SK-N-SH (cell line): ENCODE measurements at regions not wholly inside any gene's neighbourhood (a gene's known extent, or its start where the extent isn't known, plus 50 kb on each side); places are given as distances from the start of the nearest gene placed in this dataset.

Source experiments
- CTCF ChIA-PET: fragments of 300-600, 350-600 bp; formaldehyde crosslinking; extraction: SDS; loops from one replicate; lab custom pipeline; 2021; lab: Yijun Ruan, JAX
- POLR2A ChIA-PET: fragments of 350-600 bp; sonication (Branson Sonifier 250); formaldehyde crosslinking; extraction: SDS; loops from one replicate; lab custom pipeline; 2020; ENCODE audit warnings: antibody characterized with exemption, inconsistent platforms; lab: Yijun Ruan, JAX
- DNase-seq: peaks from one replicate; pipeline ENCODE4 v3.0.0; 2012
- H2AFZ ChIP-seq: fragments of 200-600 bp; sonication (generic); 2 replicates; pipeline ENCODE4 v1.8.1; 2016; ENCODE audit warnings: antibody characterized with exemption, mild to moderate bottlenecking, low read depth
- H3F3A ChIP-seq: fragments of 200-600 bp; sonication (generic); replicated peaks from 2 replicates; pipeline ENCODE3; 2016; ENCODE audit warnings: antibody characterized with exemption, mild to moderate bottlenecking; ENCODE audit not compliant: insufficient read depth
- H3K27ac ChIP-seq, 2 experiments: fragments of 200-500 bp in 1 of 2; fragments of 200-600 bp in 1 of 2; sonication (Bioruptor generic) in 1 of 2; sonication (generic), shearing (Covaris generic) in 1 of 2; 2 replicates each; pipeline versions ENCODE4 v1.5.1 to v1.6.1; 2014 to 2016; ENCODE audit warnings: low read depth in 2 of 2, inconsistent platforms in 1 of 2, low read length in 1 of 2, mild to moderate bottlenecking in 1 of 2, mixed read lengths in 1 of 2
- H3K27me3 ChIP-seq: fragments of 200-600 bp; sonication (generic), shearing (Covaris generic); 2 replicates; pipeline ENCODE4 v1.6.1; 2016; ENCODE audit warnings: mixed run types; ENCODE audit not compliant: insufficient read depth
- H3K36me3 ChIP-seq, 2 experiments: fragments of 200-500 bp in 1 of 2; fragments of 200-600 bp in 1 of 2; sonication (Bioruptor generic) in 1 of 2; sonication (generic) in 1 of 2; replicated peaks in 1 of 2; 2 replicates each; pipeline versions ENCODE3 to v1.5.1; 2014 to 2016; ENCODE audit warnings: low read length in 1 of 2, mild to moderate bottlenecking in 1 of 2; ENCODE audit not compliant: insufficient read depth in 2 of 2, control insufficient read depth in 1 of 2
- H3K4me1 ChIP-seq, 2 experiments: fragments of 200-500 bp in 1 of 2; fragments of 200-600 bp in 1 of 2; sonication (Bioruptor generic) in 1 of 2; sonication (generic), shearing (Covaris generic) in 1 of 2; 2 replicates each; pipeline versions ENCODE4 v1.5.1 to v1.6.1; 2014 to 2016; ENCODE audit warnings: low read depth in 1 of 2, low read length in 1 of 2, mixed run types in 1 of 2; ENCODE audit not compliant: insufficient read depth in 2 of 2, control insufficient read depth in 1 of 2
- H3K4me2 ChIP-seq: fragments of 200-600 bp; sonication (generic), shearing (Covaris generic); 2 replicates; pipeline ENCODE4 v1.6.1; 2017; ENCODE audit warnings: mixed run types
- H3K4me3 ChIP-seq, 2 experiments: fragments of 200-500 bp in 1 of 2; fragments of 200-600 bp in 1 of 2; sonication (Bioruptor generic) in 1 of 2; sonication (generic), shearing (Covaris generic) in 1 of 2; 2 replicates each; pipeline versions ENCODE4 v1.5.1 to v1.8.1; 2014 to 2016; ENCODE audit warnings: low read depth in 2 of 2, inconsistent platforms in 1 of 2, low read length in 1 of 2, mild to moderate bottlenecking in 1 of 2, mixed read lengths in 1 of 2, moderate library complexity in 1 of 2
- H3K79me2 ChIP-seq: fragments of 200-600 bp; sonication (generic); 2 replicates; pipeline ENCODE4 v1.8.1; 2017; ENCODE audit warnings: mild to moderate bottlenecking; ENCODE audit not compliant: insufficient read depth
- H3K9ac ChIP-seq: fragments of 200-600 bp; sonication (generic); 2 replicates; pipeline ENCODE4 v1.6.1; 2017; ENCODE audit warnings: mixed run types
- H3K9me2 ChIP-seq: fragments of 200-600 bp; sonication (generic); 2 replicates; pipeline ENCODE4 v1.6.1; 2017; ENCODE audit warnings: mixed run types
- H3K9me3 ChIP-seq: fragments of 200-600 bp; sonication (generic); 2 replicates; pipeline ENCODE4 v1.6.1; 2017; ENCODE audit warnings: mixed run types, mild to moderate bottlenecking, moderate library complexity
- H4K20me1 ChIP-seq: fragments of 200-600 bp; sonication (generic); 2 replicates; pipeline ENCODE4 v1.6.1; 2017; ENCODE audit warnings: mild to moderate bottlenecking, mixed run types; ENCODE audit not compliant: insufficient read depth
- FOSL2 ChIP-seq: IDR thresholded peaks from 2 replicates; pipeline ENCODE4 v1.4.0; 2012; ENCODE audit warnings: low read depth, mild to moderate bottlenecking, moderate library complexity, borderline replicate concordance
- FOXM1 ChIP-seq: IDR thresholded peaks from 2 replicates; pipeline ENCODE4 v1.4.0; 2012; ENCODE audit warnings: low read depth, mild to moderate bottlenecking
- IRF3 ChIP-seq: fragments of 150-350 bp; IDR thresholded peaks from 2 replicates; pipeline ENCODE4 v1.6.1; 2016; ENCODE audit warnings: mild to moderate bottlenecking, low read depth, low read length
- JUND ChIP-seq: IDR thresholded peaks from 2 replicates; pipeline ENCODE4 v1.4.0; 2012
- MXI1 ChIP-seq: IDR thresholded peaks from 2 replicates; pipeline ENCODE4 v1.6.1; 2012; ENCODE audit warnings: mild to moderate bottlenecking, low read depth, low read length, improper control_type of control experiment
- POLR2AphosphoS5 ChIP-seq: IDR thresholded peaks from 2 replicates; pipeline ENCODE4 v1.6.1; 2012; ENCODE audit warnings: low read depth, low read length
- RAD21 ChIP-seq: IDR thresholded peaks from 2 replicates; pipeline ENCODE4 v1.6.1; 2012; ENCODE audit warnings: mild to moderate bottlenecking, low read length
- RXRA ChIP-seq: IDR thresholded peaks from 2 replicates; pipeline ENCODE4 v1.4.0; 2012; ENCODE audit warnings: low read depth, mild to moderate bottlenecking, borderline replicate concordance
- SIN3A ChIP-seq: IDR thresholded peaks from 2 replicates; pipeline ENCODE4 v1.6.1; 2012; ENCODE audit warnings: low read depth, mild to moderate bottlenecking, low read length, moderate library complexity, borderline replicate concordance
- TAF1 ChIP-seq: IDR thresholded peaks from 2 replicates; pipeline ENCODE4 v1.6.1; 2012; ENCODE audit warnings: low read depth, mild to moderate bottlenecking, low read length, moderate library complexity, borderline replicate concordance
- YY1 ChIP-seq: IDR thresholded peaks from 2 replicates; pipeline ENCODE4 v1.4.0; 2012; ENCODE audit warnings: low read depth, mild to moderate bottlenecking
- WGBS: methylation state at CpG from one replicate; pipeline ENCODE4 v1.1.6; 2017; ENCODE audit warnings: low lambda C conversion rate; 5-methylcytosine and 5-hydroxymethylcytosine counted together
- TF ChIP-seq, protein P1 (sequence below): fragments of 200-600 bp; sonication (generic); IDR thresholded peaks from 2 replicates; pipeline ENCODE4 v1.6.1; 2017; ENCODE audit warnings: antibody characterized with exemption, mild to moderate bottlenecking, moderate library complexity
- TF ChIP-seq, protein P2 (sequence below): IDR thresholded peaks from 2 replicates; pipeline ENCODE4 v1.4.0; 2012; ENCODE audit warnings: low read depth, borderline replicate concordance
- TF ChIP-seq, protein P3 (sequence below): IDR thresholded peaks from 2 replicates; pipeline ENCODE4 v1.4.0; 2012; ENCODE audit warnings: low read depth, borderline replicate concordance

- 46% methylated on average over 7 of the region's 7 CpGs for WGBS
- H3K4me2 ChIP-seq: no peak overlapping the region
- H3K27me3 ChIP-seq: no peaks in the 10 kb centered on the region
- no peaks in the 10 kb centered on the region for H3K9me2 ChIP-seq
- H3K79me2 ChIP-seq: no peaks in the 10 kb centered on the region
- H4K20me1 ChIP-seq: no peaks in the 10 kb centered on the region
- H3K36me3 ChIP-seq: no peaks in the 10 kb centered on the region
- H3K27ac ChIP-seq: no peak overlapping the region
- H2AFZ ChIP-seq: no peak overlapping the region
- no peak overlapping the region for H3K9ac ChIP-seq
- ChIA-PET CTCF (no interaction called here), POLR2A (no interaction called here)
- no peak for TF ChIP-seq IRF3
- TF ChIP-seq, protein P1, sequence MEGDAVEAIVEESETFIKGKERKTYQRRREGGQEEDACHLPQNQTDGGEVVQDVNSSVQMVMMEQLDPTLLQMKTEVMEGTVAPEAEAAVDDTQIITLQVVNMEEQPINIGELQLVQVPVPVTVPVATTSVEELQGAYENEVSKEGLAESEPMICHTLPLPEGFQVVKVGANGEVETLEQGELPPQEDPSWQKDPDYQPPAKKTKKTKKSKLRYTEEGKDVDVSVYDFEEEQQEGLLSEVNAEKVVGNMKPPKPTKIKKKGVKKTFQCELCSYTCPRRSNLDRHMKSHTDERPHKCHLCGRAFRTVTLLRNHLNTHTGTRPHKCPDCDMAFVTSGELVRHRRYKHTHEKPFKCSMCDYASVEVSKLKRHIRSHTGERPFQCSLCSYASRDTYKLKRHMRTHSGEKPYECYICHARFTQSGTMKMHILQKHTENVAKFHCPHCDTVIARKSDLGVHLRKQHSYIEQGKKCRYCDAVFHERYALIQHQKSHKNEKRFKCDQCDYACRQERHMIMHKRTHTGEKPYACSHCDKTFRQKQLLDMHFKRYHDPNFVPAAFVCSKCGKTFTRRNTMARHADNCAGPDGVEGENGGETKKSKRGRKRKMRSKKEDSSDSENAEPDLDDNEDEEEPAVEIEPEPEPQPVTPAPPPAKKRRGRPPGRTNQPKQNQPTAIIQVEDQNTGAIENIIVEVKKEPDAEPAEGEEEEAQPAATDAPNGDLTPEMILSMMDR: no peak
- TF ChIP-seq FOSL2: no peak
- no peak for TF ChIP-seq SIN3A
- TF ChIP-seq RXRA: no peak
- TF ChIP-seq TAF1: no peak
- TF ChIP-seq RAD21: no peak
- TF ChIP-seq, protein P2, sequence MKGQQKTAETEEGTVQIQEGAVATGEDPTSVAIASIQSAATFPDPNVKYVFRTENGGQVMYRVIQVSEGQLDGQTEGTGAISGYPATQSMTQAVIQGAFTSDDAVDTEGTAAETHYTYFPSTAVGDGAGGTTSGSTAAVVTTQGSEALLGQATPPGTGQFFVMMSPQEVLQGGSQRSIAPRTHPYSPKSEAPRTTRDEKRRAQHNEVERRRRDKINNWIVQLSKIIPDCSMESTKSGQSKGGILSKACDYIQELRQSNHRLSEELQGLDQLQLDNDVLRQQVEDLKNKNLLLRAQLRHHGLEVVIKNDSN: no peak
- H3K4me1 ChIP-seq: no peaks in the 10 kb centered on the region; a peak in 1 of 4 replicates
- H3F3A ChIP-seq: no peaks in the 10 kb centered on the region
- H3K4me3 ChIP-seq: no peak overlapping the region
- H3K9me3 ChIP-seq: no peaks in the 10 kb centered on the region
- DNase-seq: no peak
These were observed 446.1 kb upstream of the TMEM132C start for GRCh38 chr12:127820846-127821245.

DNA sequence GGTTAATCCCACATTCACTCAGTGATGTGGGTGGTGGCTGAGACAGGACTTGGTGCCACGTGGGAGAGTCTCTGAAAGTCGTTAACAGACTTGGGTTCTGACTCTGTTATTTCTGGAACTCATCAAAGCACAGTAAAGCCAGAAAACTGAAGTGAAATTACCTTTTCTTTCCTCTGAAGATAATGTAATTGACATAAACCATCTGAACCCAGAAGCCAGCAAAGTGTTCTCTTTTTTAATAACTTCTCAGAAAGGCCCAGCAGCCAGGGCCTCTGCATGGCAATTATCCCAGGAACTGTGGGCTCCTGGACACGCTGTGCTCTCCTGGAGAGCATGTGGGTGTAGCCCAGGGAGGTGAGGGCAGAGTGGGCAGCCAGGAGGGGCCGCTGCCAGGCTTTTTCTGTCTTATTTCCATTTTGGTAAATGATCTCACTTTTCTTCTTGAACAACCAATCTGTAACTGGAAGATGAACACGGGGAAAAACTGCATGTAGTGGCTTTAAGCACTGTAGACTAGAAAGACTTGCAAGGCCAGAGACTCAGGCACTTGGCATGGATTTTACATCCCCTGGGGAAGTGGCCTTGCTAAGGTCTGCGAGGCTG lies 444.1 kb upstream of the TMEM132C start:
- DNase-seq: no peak
- CTCF ChIA-PET: no interaction called here

More for the DNA sequence above, 444.1 kb upstream of the TMEM132C start:
- Histone ChIP-seq H3K27me3 (no peaks in the 10 kb centered on the region), H3K4me2 (no peak overlapping the region), H3K9me3 (no peaks in the 10 kb centered on the region), H3K79me2 (no peaks in the 10 kb centered on the region), H3K36me3 (no peaks in the 10 kb centered on the region), H3K4me1 (no peaks in the 10 kb centered on the region; a peak in 1 of 4 replicates), H3K4me3 (no peak overlapping the region), H3F3A (no peaks in the 10 kb centered on the region), H3K9me2 (no peaks in the 10 kb centered on the region), H3K27ac (no peak overlapping the region), H2AFZ (no peak overlapping the region), H3K9ac (no peak overlapping the region), H4K20me1 (no peaks in the 10 kb centered on the region)
- 3% methylated on average over 6 of the region's 6 CpGs for WGBS
- TF ChIP-seq POLR2AphosphoS5 (no peak), JUND (no peak), FOSL2 (no peak), FOXM1 (no peak), MXI1 (no peak), YY1 (no peak)
- TF ChIP-seq, protein P3, sequence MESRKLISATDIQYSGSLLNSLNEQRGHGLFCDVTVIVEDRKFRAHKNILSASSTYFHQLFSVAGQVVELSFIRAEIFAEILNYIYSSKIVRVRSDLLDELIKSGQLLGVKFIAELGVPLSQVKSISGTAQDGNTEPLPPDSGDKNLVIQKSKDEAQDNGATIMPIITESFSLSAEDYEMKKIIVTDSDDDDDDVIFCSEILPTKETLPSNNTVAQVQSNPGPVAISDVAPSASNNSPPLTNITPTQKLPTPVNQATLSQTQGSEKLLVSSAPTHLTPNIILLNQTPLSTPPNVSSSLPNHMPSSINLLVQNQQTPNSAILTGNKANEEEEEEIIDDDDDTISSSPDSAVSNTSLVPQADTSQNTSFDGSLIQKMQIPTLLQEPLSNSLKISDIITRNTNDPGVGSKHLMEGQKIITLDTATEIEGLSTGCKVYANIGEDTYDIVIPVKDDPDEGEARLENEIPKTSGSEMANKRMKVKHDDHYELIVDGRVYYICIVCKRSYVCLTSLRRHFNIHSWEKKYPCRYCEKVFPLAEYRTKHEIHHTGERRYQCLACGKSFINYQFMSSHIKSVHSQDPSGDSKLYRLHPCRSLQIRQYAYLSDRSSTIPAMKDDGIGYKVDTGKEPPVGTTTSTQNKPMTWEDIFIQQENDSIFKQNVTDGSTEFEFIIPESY: no peak
- POLR2A ChIA-PET: no interaction called here
